Brain microvascular endothelial cell (primary cell): ENCODE measurements at regions not wholly inside any gene's neighbourhood (a gene's known extent, or its start where the extent isn't known, plus 50 kb on each side); places are given as distances from the start of the nearest gene placed in this dataset.
A peak's percentile ranks its signal among the peaks of the same experiment; 100 is the strongest.

Experiments
- DNase-seq: peaks from one replicate; pipeline ENCODE4 v3.0.0-alpha.2; 2020
- H3K27ac ChIP-seq: fragments of 250-450 bp; sonication (Bioruptor Pico); 2 replicates; pipeline ENCODE4 v1.5.1; 2020; ENCODE audit warnings: mild to moderate bottlenecking, moderate library complexity
- H3K27me3 ChIP-seq: fragments of 250-450 bp; sonication (Bioruptor Pico); replicated peaks from 2 replicates; pipeline ENCODE4 v1.5.1; 2020; ENCODE audit warnings: mild to moderate bottlenecking
- H3K36me3 ChIP-seq: fragments of 250-450 bp; sonication (Bioruptor Pico); replicated peaks from 2 replicates; pipeline ENCODE4 v1.5.1; 2020; ENCODE audit warnings: mild to moderate bottlenecking
- H3K4me3 ChIP-seq: 2 replicates; pipeline ENCODE4 v1.5.1; 2011; ENCODE audit warnings: low read depth, mild to moderate bottlenecking, control low read depth, low read length, moderate library complexity
- CTCF ChIP-seq: IDR thresholded peaks from 2 replicates; pipeline ENCODE4 v1.5.1; 2011; ENCODE audit warnings: low read depth, mild to moderate bottlenecking, moderate library complexity, low read length, control low read depth, inconsistent platforms; ENCODE audit errors: missing control alignments
- in situ Hi-C: cut with HindIII; loops from 2 replicates; pipeline ENCODE4 v1.10.0; 2017; ENCODE audit warnings: low sequenced_read_pairs, low pct_ligation_motif_present

- Histone ChIP-seq H3K27ac (peak overlapping the region; percentile 50), H3K27me3 (no peaks in the 10 kb centered on the region), H3K36me3 (no peaks in the 10 kb centered on the region), H3K4me3 (no peak overlapping the region)
- in situ Hi-C loops = no loop called here
- DNase-seq = no peak
- TF ChIP-seq CTCF = no peak
These were observed 304.0 kb downstream of the SPRY2 start for GRCh38 chr13:80036845-80037504.

DNA sequence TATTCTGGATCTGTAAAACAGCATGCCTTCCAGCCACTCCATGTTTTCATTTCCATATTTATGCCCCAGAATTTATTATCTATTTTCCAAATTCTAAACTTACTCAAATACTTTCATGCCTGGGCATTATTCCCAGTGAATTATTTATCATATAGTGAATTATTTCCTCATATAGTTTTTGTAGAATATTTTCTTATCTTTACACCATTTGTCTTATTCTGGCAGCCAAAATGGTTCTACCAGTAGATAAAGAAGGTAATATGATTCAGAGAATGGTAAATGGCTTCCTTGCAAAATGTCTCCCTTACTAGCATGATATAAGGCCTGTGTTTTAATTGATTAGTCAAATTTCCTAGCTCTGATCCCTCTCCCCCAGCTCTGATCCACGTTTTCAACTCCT, 305.8 kb downstream of the SPRY2 start:
- in situ Hi-C loops = no loop called here
- H3K4me3 ChIP-seq = no peak overlapping the region
- no peaks in the 10 kb centered on the region for H3K27me3 ChIP-seq
- no peak for TF ChIP-seq CTCF
- H3K36me3 ChIP-seq = no peaks in the 10 kb centered on the region
- DNase-seq = no peak
- H3K27ac ChIP-seq = no peak overlapping the region

GRCh38 chr13:80033951-80034350, 307.0 kb downstream of the SPRY2 start:
- no peak for DNase-seq
- Histone ChIP-seq H3K27me3 (no peaks in the 10 kb centered on the region), H3K4me3 (no peak overlapping the region), H3K27ac (no peak overlapping the region), H3K36me3 (no peaks in the 10 kb centered on the region)
- no peak for TF ChIP-seq CTCF
- in situ Hi-C loops = no loop called here

GRCh38 chr13:80033286-80033685, 307.6 kb downstream of the SPRY2 start:
- Histone ChIP-seq H3K27me3 (no peaks in the 10 kb centered on the region), H3K36me3 (no peaks in the 10 kb centered on the region), H3K27ac (no peak overlapping the region), H3K4me3 (no peak overlapping the region)
- DNase-seq = no peak
- TF ChIP-seq CTCF = no peak
- in situ Hi-C loops = no loop called here

GRCh38 chr13:80030491-80030890, 310.4 kb downstream of the SPRY2 start:
- H3K36me3 ChIP-seq = no peaks in the 10 kb centered on the region
- DNase-seq = no peak
- in situ Hi-C loops = no loop called here
- TF ChIP-seq CTCF = peak; percentile 49
- H3K27ac ChIP-seq = no peak overlapping the region
- H3K4me3 ChIP-seq = no peak overlapping the region
- no peaks in the 10 kb centered on the region for H3K27me3 ChIP-seq

DNA sequence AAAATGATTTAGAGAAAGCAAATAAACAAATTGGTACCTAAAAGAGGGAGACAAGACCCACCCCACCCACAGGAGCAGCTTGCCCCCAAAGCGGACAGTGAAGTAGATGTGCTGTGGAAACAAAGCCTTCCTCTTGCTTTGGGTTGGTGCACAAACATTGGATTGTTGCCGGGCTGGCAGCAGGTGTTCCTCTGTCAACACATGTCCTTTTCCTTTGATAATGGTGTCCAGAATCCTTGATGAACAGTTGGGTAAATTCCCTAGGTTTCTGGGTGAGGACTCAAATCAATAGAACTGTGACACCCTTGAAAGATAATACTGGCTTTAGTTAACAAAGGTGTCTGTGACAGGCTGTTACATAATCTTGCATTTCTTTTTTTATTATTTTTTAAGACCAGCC, 311.8 kb downstream of the SPRY2 start:
- no peaks in the 10 kb centered on the region for H3K36me3 ChIP-seq
- H3K27me3 ChIP-seq = no peaks in the 10 kb centered on the region
- no peak overlapping the region for H3K27ac ChIP-seq
- no peak for TF ChIP-seq CTCF
- DNase-seq = no peak
- no peak overlapping the region for H3K4me3 ChIP-seq
- in situ Hi-C loops = no loop called here
